Stimulated activated naive CD8-positive, alpha-beta T cell treated with anti-CD3 and anti-CD28 coated beads, Interleukin-15, Interleukin-2, amounts not matched to agents 100 U/mL and 50 U/mL, for 24 hours (primary cell): ENCODE measurements at regions not wholly inside any gene's neighbourhood (a gene's known extent, or its start where the extent isn't known, plus 50 kb on each side); places are given as distances from the start of the nearest gene placed in this dataset.
"Not testable (repeated sequence)": the region's sequence is repeated elsewhere in the genome, so short reads cannot be mapped to it uniquely, and the experiment has no call there.

ENCODE experiments used
- ATAC-seq: fragments of 150-1000 bp; cut with Tn5 transposase; one replicate; pipeline ENCODE4 v1.10.0; 2021
- DNase-seq: peaks from one replicate; pipeline ENCODE4 v3.0.0; 2021

DNA sequence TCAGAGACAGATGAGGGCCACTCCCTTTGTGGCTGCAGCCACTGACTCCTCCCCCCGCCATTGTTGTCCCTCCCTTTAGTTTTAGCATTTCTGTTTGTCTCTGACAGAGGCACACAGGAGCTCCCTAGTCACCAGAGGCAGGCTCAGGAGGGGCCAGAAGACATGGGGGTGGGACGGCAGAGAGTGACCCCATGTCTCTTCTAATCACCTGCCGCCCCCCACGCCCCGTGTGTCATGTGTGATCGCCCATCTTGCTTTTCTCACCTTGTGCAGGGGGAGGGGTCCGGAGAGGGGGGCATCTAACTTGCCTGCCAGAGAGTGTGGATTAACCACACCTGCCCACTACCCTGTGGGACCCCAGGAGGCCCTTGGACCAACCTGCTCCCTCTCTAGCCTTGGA, 246.7 kb upstream of the TP53TG3C start:
- DNase-seq, ATAC-seq: not testable (repeated sequence)

DNA sequence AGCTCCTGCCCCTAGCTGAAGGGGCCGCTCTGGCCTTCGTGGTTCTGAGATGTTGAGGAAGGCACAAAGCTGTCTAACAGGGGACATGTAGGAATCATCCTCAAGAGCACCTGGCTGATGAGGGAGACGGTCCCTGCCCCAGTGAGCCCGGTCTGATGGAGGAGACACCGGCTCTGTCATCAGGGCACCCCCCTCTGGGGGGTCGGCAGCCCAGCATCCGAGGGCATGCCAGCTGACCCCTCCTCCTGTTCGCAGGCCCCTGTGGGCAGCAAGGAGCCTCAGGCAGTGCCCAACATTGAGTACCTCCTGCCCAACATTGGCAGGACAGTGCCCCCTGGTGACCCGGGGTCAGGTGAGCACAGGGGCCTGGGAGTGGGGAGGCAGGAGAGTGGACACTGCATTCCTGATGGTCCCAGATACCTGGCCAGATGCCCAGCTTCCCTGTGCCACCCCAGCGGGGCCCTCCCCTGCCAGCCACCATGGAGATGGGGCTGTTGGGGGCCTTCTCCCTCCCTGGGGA, 247.9 kb upstream of the TP53TG3C start:
- not testable (repeated sequence) for DNase-seq

DNA sequence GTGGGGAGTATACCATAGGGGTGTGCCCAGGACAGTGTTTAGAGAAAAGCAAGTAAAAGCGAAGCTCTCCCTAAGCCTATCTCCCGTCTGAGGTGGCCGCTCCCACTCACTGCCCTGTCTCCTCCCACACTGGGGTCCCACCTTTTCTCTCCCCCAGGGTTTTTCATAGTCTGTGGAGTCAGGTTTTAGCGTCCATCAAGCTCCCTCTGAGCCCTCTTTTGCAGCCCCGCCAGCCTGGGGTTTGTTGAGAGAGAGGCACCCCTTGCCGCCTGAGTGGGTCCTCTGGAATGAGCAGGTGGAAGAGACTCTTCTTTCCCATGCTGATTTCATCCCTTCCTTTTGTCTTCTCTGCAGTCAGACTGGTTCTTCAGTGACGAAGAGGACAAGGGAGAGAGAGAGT, 248.7 kb upstream of the TP53TG3C start:
- DNase-seq, ATAC-seq: not testable (repeated sequence)

More for the DNA sequence above, 247.9 kb upstream of the TP53TG3C start:
- not testable (repeated sequence) for ATAC-seq

DNA sequence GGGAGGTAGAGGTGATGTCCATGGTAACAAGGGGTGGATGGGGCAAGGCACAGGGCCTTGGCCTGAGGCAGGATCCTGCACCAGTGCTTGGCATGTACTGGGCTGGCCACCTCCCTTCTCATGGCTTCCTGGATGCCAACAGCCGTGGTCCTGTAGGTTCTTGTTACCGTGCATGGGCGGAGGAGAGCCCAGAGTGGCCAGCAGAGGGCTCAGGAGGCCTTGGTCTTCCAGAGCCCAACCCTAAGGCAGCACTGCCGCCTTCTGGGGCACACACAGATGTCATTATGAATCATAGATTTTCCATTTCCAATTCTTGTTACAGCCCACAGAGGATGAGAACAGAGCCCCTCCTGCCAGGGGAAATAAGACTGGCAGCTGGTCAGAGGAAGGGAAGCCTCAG, 254.2 kb upstream of the TP53TG3C start:
- not testable (repeated sequence) for ATAC-seq, DNase-seq

DNA sequence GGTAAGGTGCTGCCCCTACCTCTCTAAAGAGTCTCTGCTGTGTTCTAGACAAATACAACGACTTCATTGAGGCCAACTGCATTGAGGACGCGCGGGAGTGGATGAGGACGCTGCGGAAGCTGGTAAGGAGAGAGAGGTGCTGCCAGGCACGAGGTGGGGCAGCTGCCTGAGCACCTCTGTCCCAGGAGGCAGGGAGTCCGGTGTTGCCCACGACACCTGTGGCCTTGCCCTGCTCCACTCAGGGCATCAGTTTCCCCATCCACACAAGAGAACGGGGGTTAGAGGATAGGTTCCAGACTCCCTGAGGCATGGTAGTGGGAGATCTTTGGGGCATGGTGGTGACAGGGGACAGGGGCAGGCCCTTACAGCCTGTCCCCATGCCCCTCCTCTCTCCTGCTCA, 256.1 kb upstream of the TP53TG3C start:
- not testable (repeated sequence) for DNase-seq, ATAC-seq

DNA sequence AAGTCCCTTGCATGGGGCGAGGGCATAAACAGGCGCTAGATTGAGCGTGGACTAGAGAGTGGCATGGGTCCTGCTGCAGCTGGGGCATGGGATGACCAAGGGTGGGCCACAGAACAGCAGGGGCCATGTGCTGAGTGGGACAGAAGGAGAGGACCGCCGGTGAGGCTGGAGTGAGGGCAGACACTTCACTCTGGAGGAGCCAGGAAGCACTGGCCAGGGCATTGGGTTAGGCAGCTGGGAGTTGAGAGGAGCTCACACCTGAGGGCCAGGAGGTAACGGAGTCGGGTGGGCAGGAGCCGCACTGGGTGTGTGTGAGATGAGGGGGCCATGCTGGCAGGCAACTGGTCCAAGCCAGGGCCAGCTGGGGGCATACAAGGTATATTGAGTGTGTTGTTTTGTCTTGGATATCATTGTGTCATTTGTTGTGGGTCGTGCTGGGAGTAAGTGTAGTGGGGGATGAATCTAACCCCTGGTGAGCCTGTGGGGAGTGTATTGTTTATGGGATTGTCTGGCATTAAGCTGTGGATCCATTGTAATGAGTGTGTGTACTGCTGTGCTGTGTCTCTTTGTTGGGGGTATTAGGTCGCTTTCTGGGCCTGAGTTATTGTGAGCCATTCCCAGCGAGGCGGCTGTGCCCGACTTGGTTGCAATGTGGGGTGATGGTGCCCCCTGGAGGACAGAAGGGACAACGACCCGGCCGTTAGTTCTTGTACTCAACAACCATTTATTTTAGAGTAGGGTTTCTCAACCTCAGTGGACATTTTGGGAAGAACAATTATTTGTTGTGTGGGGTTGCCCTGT, 256.5 kb upstream of the TP53TG3 start:
- ATAC-seq: not testable (repeated sequence)
- peak; percentile 15 for DNase-seq

DNA sequence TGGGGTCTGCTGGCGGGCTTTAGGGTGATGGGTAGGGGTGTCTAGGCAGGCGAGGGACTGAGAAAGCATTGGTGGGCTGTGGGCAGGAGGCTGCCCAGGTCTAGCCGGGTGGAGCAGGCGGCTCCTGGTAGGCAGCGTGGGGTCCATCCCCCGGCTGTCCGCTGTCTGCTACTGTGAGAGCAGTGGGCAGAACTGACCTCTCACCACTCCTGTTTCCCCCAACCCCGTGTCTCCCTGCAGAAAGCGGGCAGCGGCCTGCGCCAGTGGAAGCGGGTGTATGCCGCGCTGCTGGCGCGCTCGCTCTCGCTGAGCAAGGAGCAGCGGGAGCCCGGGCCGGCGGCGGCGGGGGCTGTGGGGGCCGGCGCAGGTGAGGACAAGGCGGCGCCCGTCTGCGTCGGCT, 249.2 kb upstream of the TP53TG3 start:
- not testable (repeated sequence) for DNase-seq, ATAC-seq

DNA sequence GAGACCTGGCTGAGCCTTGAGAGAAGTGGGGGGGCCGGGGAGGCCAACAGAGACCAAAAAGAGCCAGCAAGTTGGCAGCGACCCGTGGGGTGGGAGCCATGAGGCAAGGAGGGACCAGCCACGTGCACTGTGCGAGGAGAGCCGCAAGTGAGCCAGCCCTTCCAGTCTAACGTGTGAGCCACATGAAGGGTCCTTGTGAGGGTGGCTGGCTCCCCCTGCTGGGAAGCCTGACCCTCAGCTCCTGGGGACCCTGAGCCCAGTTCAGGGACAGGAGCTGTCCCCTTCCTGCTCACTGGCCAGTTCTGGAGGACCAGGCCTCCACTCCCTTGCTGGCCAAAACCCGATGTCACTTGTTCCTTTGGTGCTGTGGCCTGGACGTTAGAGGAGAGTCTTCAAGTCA, 246.6 kb upstream of the TP53TG3 start:
- DNase-seq, ATAC-seq: not testable (repeated sequence)

DNA sequence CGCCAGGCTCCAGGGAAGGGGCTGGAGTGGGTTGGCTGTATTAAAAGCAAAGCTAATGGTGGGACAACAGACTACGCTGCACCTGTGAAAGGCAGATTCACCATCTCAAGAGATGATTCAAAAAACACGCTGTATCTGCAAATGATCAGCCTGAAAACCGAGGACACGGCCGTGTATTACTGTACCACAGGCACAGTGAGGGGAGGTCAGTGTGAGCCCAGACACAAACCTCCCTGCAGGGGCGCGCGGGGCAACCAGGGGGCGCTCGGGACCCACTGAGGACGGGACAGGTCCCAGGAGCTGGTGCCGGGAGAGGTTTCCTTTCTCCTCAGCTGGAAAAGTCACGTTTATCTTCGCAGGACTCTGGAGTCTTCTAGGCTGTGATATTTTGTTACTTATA, 239.4 kb upstream of the TP53TG3 start:
- not testable (repeated sequence) for DNase-seq, ATAC-seq

DNA sequence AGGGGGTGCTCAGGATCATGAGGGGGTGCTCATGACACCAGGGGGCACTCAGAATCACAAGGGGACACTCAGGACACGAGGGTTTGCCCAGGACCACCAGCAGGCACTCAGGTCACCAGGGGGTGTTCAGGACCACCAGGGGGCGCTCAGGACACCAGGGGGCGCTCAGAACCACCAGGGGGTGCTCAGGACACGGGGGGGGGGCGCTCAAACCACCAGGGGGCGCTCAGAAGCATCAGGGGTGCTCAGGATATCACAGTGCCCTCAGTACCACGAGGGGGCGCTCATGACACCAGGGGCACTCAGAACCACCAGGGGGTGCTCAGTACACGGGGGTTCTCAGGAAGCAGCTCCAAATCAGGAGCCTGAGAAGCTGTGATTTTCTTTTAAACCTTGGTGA, 221.8 kb upstream of the TP53TG3 start:
- ATAC-seq (peak; percentile 40), DNase-seq (peak; percentile 58)

DNA sequence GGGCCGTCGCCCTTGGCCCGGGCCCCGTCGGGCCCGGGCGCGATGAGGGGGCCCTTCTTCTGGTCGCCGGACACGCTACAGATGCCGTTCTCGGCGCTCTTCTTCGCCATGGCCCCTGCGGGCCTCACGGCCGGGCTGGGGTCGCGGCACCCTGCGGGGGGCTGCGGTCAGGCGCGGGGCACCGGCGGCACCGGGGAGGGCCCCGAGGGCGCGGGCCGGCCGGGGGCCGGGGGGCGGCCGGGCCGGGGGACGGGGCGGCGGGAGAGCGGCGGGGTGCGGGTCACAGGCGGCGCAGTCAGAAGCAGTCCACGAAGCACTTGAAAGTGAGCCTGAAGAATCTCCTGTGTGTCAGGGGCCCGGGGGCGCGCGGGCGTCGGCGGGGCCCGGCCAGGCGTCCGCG, 209.4 kb upstream of the TP53TG3 start:
- ATAC-seq, DNase-seq: not testable (repeated sequence)

DNA sequence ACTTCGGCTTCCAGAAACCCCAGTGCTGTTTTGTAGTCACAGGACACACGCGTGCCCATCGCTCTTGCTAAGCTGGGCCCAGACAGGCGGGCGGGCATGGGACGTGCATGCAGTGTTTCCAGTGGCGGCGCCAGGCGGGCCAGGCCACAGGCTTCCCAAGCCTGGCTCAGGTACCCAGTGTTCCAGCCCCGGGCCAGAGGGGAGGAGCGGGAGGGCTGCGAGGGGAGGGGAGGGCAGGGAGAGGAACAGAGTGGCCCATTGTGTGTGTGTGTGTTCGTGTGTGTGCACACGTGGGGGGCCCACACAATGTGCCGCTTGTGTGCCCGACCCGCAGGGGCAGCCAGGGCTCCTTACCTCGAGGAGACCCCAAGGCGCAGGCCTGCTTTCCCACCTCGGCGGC, 208.6 kb upstream of the TP53TG3 start:
- ATAC-seq, DNase-seq: not testable (repeated sequence)

DNA sequence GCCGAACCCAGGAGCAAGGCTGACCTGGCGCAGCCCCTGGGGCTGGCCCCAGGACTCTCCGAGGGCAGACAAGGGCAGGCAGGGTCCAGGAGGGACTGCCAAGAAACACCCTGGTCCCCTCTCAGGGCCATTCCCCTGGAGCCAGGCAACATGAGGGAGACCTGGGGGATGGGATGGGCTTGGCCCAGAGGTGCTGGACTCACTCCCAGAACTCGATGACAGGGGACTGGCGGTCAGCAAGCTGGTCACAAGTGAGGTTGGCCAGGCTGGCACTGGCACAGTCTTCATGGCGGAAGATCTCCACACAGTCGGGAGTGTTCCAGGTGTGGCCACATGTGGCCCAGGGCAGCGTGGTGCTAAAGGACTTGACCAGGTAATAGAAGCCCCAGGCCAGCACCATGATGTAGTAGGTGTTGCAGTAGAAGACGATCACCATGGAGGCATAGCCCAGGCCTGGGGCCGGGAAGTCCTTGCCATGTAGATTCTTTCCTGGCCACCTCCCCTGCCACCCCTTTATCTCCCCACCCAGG, 206.4 kb upstream of the TP53TG3 start:
- not testable (repeated sequence) for ATAC-seq, DNase-seq

DNA sequence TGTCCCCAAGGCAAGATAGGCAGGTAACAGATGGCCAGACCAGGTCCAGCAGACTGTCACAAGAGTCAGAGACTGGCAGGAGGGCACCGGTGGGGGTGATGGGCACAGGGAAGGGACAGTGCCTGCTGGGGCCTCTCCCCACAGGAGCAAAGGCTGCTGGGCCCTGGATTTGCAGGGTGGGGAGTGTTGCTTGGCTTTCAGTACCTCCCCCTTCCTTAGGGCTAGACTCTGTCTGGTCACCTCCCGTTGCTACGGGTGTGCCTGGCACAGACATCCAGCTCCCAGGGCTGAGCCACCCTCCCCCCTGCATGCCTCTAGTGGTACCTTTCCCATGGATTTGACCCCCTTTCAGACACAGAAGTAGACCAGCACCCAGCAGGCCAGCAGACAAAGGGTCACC, 205.7 kb upstream of the TP53TG3 start:
- not testable (repeated sequence) for ATAC-seq, DNase-seq

DNA sequence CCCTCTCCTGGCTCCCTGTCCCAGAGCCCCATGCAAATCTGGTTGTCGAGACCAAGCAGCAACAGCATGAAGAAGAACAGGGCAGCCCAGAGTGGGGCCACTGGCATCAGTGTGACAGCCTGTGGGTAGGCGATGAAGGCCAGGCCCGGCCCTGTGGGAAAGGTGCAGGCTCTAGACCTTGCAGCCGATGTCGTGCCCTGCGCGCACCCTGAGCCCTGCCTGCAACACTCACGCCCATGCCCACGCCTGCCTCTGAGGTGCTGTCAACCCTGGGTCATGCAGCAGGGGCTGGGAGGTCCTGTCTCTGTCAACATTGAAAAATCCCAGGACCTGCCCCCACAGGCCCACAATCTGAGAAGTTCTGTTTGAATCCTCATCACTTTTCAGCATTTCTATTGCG, 204.0 kb upstream of the TP53TG3 start:
- not testable (repeated sequence) for DNase-seq, ATAC-seq

DNA sequence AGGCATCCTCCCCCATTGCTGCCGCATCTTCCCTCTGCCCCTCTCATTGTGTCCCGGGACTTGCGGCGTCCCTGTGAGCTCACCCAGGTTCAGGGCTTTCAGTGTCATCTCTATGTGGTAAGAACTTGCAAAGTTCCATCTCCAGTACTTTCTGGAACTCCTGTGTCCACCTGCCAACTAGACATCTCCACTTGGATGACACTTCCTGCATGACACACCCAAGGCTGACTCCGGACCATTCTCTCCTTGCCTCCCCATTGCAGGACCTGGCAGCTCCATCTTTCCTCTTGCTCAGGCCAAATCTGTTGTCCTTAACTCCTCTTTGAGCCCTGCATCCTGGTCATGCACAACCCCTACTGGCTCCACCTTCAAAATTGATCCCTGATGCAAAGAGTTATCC, 200.8 kb upstream of the TP53TG3 start:
- ATAC-seq, DNase-seq: not testable (repeated sequence)

DNA sequence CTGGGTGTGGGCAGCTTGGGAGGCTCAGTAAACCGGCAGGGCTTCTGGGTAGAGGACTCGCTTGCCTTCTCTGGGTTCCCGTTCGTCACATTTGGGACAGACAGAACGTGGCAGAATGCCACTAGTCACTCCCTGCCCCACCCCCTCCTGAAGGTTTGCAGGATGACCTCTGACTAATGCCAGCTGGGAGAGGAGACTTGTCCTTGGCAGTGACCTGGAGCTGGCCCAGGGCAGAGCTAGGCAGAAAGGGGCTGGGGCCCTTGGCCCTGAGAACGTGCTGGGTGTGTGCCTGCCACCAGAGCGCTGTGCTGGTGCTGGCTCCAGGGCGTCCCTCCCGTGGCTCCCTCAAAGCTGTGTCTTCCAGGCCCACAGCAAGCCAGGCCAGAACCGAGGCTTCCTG, 197.8 kb upstream of the TP53TG3 start:
- ATAC-seq, DNase-seq: not testable (repeated sequence)

DNA sequence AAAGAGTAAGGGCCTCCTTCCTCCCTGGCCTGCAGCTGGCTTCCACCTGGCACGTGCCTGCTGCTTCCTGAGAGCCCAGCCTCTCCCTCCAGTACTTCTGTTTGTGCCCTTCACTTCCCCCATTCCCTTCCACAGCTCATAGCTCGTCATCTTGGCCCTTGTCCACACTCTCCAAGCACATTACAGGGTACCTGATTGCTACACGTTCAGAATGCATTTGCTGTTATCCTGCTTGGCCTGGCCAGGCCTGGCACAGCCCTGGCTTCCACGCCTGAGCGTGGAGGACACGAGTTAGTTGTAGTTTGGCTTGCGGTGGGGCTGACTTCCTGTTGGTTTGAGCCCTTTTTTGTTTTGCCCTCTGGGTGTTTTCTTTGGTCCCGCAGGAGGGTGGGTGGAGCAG, 197.2 kb upstream of the TP53TG3 start:
- DNase-seq, ATAC-seq: not testable (repeated sequence)

DNA sequence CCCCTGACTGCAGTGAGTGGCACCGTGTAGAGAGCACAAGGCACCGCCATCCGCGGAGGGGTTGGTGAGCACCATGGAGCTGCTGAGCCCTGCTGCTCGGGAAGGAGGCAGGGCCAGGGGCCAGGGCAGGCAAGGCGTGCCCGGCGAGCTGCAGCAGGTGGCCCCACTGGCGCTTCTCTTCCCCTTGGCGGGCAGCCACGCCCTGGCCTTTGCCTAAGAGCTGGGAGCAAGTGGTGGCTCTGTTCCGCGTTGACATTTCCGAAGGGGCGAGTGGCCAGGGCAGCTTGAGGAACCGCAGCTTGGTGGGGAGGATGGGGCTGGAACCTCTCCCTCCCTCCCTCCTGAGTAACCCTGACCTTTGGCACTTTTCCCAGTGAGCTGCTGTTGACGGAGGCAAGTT, 194.7 kb upstream of the TP53TG3 start:
- DNase-seq, ATAC-seq: not testable (repeated sequence)

DNA sequence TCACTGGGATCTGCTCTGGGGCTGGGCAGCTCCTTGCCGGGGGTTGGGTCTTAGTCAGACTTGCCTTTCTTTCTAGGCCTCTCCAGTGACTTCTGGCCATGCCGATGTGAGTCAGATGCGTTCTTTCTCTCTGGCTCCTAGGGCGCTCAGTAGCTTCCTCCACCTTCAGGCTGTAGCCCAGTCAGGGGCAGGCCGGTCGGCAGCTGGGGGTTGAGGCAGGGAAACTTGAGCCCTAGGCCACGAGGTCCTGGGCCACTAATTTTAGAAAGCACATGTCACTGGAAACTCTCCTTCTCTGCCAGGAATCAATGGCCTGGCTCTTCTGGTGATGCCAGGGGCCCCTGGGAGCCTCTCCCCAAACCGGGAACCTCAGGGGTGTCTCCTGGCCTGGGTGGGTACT, 192.4 kb upstream of the TP53TG3 start:
- not testable (repeated sequence) for ATAC-seq

DNA sequence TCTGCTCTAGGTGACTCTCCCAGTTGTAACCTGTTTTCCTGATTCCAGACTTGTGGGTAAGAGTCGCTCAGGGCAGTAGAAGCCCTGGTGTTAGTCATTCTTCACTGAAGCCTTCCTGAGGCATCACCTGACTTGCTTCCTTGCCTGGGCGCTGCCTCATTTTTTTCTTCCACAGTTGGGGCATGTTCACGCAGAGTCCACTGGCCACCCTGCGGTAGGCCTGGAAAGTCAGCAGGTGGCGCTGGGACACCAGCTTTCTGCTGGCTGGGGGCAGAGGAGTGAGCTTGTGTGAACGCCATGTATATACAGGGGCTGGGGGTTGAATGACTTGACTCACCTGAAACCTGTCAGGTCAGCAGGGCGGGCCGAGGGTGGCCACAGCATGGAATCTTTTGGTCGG, 189.3 kb upstream of the TP53TG3 start:
- not testable (repeated sequence) for ATAC-seq, DNase-seq

More for the DNA sequence above, 192.4 kb upstream of the TP53TG3 start:
- not testable (repeated sequence) for DNase-seq

DNA sequence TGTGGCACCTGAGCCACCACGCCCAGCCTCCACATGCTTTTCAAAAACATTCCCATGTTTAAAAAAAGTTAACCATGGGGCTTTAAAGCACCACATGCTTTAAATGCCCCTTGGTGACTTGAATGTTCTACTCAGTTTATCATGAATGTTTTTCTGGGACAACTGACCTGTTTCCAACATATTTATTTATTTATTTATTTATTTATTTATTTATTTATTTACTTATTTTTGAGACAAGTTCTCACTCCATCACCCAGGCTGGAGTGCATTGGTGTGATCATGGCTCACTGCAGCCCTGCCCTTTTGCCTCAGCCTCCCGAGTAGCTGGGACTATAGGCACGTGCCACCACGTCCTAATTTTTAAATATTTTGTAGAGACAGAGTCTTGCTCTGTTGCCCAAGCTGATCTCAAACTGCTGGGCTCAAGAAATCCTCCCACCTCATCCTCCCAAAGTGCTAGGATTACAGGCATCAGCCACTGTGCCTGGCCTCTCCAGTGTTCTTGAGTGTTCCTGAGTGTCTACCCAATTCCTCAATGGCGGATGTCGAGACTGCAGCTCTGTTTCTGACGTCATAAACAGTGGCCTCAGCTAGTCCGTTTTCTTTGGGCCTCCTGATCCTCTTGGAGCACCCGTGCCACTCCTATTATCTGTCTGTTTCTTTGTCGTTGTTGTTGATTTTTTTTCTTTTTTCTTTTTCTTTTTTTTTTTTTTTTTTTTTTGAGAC, 185.7 kb upstream of the TP53TG3 start:
- ATAC-seq, DNase-seq: not testable (repeated sequence)
